Upper lobe of left lung (tissue), 6 donors: ENCODE measurements at regions not wholly inside any gene's neighbourhood (a gene's known extent, or its start where the extent isn't known, plus 50 kb on each side); places are given as distances from the start of the nearest gene placed in this dataset.

Source experiments
- ATAC-seq, 2 donors: fragments of 200-7000 bp; cut with Tn5 transposase; one replicate each; pipeline ENCODE4 v1.9.1; 2022; ENCODE audit warnings: mild to moderate bottlenecking in 2 of 2, moderate library complexity in 2 of 2; ENCODE audit not compliant: low FRiP score in 2 of 2
- DNase-seq, 2 donors: peaks; one replicate each; pipeline ENCODE4 v3.0.0-alpha.2; 2019 to 2020
- H3K27ac ChIP-seq, 4 donors: fragments of 200-600 bp; sonication (generic); one replicate each; pipeline ENCODE4 v1.5.1; 2016 to 2019
- H3K27me3 ChIP-seq, 4 donors: fragments of 200-600 bp; sonication (generic); one replicate each; pipeline ENCODE4 v1.5.1; 2017 to 2019
- H3K36me3 ChIP-seq, 4 donors: fragments of 200-600 bp; sonication (generic); one replicate each; pipeline ENCODE4 v1.5.1; 2016 to 2019
- H3K4me1 ChIP-seq, 4 donors: fragments of 200-600 bp; sonication (generic); one replicate each; pipeline ENCODE4 v1.5.1; 2018 to 2019
- H3K4me3 ChIP-seq, 4 donors: fragments of 200-600 bp; sonication (generic); one replicate each; pipeline ENCODE4 v1.5.1; 2017 to 2019; ENCODE audit warnings: mild to moderate bottlenecking in 2 of 4, moderate library complexity in 1 of 4
- H3K9me3 ChIP-seq, 4 donors: fragments of 200-600 bp; sonication (generic); one replicate each; pipeline ENCODE4 v1.5.1; 2018 to 2019
- EP300 ChIP-seq, 4 donors: sonication (generic); formaldehyde crosslinking; IDR thresholded peaks; one replicate each; pipeline ENCODE4 v1.5.1; 2017; ENCODE audit warnings: antibody characterized with exemption in 4 of 4, control low read depth in 2 of 4
- POLR2A ChIP-seq, 4 donors: fragments of 450-650 bp; IDR thresholded peaks; one replicate each; pipeline ENCODE4 v1.5.1; 2016 to 2017; ENCODE audit warnings: antibody characterized with exemption in 4 of 4, mild to moderate bottlenecking in 2 of 4
- POLR2AphosphoS5 ChIP-seq, 2 donors: sonication (generic); formaldehyde crosslinking; IDR thresholded peaks; one replicate each; pipeline ENCODE4 v1.5.1; 2017; ENCODE audit warnings: antibody characterized with exemption in 2 of 2
- WGBS, 2 donors: methylation state at CpG; one replicate each; pipeline ENCODE4 v1.1.5; 2017 to 2018; 5-methylcytosine and 5-hydroxymethylcytosine counted together
- TF ChIP-seq, protein P1 (sequence below), 6 experiments: fragments of 450-650 bp in 4 of 6; fragments of 200-600 bp in 2 of 6; sonication (generic) in 2 of 6; IDR thresholded peaks; one replicate each; pipeline ENCODE4 v1.5.1; 2016 to 2019; ENCODE audit warnings: antibody characterized with exemption in 6 of 6
- donor health status: DM: no; HTN: no; CAD: no; lungs with moderate emphysema.
- donor health status: DM: no; HTN: yes; CAD: no; lungs with severe emphysema.

- Histone ChIP-seq H3K4me3 (no peak overlapping the region), H3K27me3 (no peaks in the 10 kb centered on the region), H3K36me3 (no peaks in the 10 kb centered on the region), H3K4me1 (no peaks in the 10 kb centered on the region), H3K27ac (no peak overlapping the region), H3K9me3 (no peaks in the 10 kb centered on the region)
- DNase-seq (no peak), ATAC-seq (no peak)
- TF ChIP-seq, protein P1, sequence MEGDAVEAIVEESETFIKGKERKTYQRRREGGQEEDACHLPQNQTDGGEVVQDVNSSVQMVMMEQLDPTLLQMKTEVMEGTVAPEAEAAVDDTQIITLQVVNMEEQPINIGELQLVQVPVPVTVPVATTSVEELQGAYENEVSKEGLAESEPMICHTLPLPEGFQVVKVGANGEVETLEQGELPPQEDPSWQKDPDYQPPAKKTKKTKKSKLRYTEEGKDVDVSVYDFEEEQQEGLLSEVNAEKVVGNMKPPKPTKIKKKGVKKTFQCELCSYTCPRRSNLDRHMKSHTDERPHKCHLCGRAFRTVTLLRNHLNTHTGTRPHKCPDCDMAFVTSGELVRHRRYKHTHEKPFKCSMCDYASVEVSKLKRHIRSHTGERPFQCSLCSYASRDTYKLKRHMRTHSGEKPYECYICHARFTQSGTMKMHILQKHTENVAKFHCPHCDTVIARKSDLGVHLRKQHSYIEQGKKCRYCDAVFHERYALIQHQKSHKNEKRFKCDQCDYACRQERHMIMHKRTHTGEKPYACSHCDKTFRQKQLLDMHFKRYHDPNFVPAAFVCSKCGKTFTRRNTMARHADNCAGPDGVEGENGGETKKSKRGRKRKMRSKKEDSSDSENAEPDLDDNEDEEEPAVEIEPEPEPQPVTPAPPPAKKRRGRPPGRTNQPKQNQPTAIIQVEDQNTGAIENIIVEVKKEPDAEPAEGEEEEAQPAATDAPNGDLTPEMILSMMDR (IDR thresholded peaks at IDR 0.05): no peak
- TF ChIP-seq POLR2A (IDR thresholded peaks at IDR 0.05): no peak
- no peak for TF ChIP-seq EP300 (IDR thresholded peaks at IDR 0.05)
- no peak for TF ChIP-seq POLR2AphosphoS5 (IDR thresholded peaks at IDR 0.05)
- WGBS, 2 donors: 96 to 97% methylated on average over 2 of the region's 2 CpGs
Measured at GRCh38 chr9:88796947-88797346, 194.3 kb upstream of the S1PR3 start.

DNA sequence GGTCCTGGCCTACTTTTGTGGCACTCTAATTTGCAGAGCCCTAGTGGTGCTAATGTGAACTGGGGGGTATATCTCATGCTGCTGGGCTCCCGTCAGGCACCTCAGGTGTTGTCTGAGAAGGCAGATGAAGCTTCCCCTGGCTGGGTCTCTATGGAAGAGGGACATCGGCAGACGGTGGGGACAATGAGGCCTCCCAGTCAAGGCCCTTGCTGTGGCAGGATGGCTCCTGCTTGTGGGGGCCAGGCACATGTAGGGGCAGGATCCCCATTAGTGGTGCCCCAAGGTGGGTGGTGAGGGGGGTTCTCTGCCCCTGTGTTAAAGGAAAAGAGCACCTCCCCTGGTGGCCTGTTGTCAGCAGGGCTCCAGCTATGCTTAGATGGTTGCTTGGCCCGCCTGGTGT, 192.8 kb upstream of the S1PR3 start:
- Histone ChIP-seq H3K4me1 (no peaks in the 10 kb centered on the region), H3K4me3 (no peak overlapping the region), H3K9me3 (no peaks in the 10 kb centered on the region), H3K36me3 (no peaks in the 10 kb centered on the region), H3K27me3 (no peaks in the 10 kb centered on the region), H3K27ac (no peak overlapping the region)
- TF ChIP-seq EP300 (IDR thresholded peaks at IDR 0.05): no peak
- no peak for TF ChIP-seq POLR2A (IDR thresholded peaks at IDR 0.05)
- no peak for TF ChIP-seq POLR2AphosphoS5 (IDR thresholded peaks at IDR 0.05)
- TF ChIP-seq, protein P1 (IDR thresholded peaks at IDR 0.05): no peak
- 81 to 82% methylated on average over 3 to 4 of the region's 4 CpGs for WGBS, 2 donors
- DNase-seq: no peak
- no peak for ATAC-seq

DNA sequence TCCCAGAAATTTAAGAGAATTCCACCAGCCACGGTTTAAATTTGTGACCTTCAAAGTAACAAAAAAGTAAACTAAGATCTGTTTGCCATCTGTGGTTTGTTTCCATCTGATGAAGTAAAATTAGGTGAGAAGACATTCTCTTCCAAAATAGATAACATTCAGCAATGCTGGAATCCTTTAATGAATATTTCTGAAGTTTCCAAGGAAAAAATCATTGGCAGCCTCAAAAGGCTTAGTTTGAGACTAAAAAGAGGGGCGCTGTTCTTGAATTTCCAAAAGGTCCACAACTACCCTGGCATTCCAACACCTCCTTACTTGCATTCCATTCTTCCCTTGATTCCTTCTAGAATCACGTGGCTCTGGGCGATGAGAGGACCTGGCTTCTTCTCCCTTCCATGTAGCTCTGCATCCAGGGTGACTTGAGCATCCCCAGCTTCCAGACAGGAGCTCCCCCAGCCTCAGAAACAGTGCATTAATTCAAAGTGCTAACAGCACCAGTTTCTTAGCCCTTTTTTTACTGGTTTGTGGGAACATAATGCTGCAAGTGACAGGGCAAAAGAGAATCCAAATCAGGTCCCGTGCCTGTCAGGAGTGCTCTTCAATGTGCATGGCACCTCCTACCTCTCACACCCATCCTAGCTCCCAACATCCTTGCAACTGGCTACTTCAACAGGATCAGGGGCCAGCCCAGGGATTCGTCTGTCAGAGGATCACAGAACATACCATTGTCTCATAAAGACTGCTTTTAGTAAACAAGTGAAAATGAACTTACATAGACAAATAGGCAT, 191.5 kb upstream of the S1PR3 start:
- no peak overlapping the region for H3K27ac ChIP-seq
- no peaks in the 10 kb centered on the region for H3K4me1 ChIP-seq
- H3K27me3 ChIP-seq: no peaks in the 10 kb centered on the region
- ATAC-seq (no peak), DNase-seq (no peak)
- no peaks in the 10 kb centered on the region for H3K9me3 ChIP-seq
- no peaks in the 10 kb centered on the region for H3K36me3 ChIP-seq
- WGBS, 2 donors: 55 to 56% methylated on average over 6 of the region's 6 CpGs
- H3K4me3 ChIP-seq: no peak overlapping the region
- TF ChIP-seq POLR2A (IDR thresholded peaks at IDR 0.05) (no peak), EP300 (IDR thresholded peaks at IDR 0.05) (no peak), POLR2AphosphoS5 (IDR thresholded peaks at IDR 0.05) (no peak)
- TF ChIP-seq, protein P1 (IDR thresholded peaks at IDR 0.05): no peak

DNA sequence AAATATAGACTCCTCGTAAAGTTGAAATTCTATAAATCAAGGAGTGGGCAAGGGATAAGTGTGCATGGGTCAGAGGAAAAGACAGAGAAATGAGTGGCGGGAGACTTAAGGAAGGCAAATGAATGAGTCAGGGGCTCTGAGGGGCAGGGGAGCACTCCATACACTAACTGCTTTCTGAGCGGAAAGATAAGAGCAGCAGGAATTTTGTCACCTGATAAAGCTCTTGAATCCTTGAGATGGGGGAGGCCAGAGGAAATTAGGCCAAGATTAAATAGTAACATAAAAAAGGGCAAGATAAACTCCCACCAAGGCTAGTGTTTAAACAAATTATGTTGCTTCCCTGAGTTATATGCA, 191.0 kb upstream of the S1PR3 start:
- TF ChIP-seq POLR2A (IDR thresholded peaks at IDR 0.05): no peak
- TF ChIP-seq POLR2AphosphoS5 (IDR thresholded peaks at IDR 0.05): no peak
- TF ChIP-seq, protein P1 (IDR thresholded peaks at IDR 0.05): no peak
- no peak for TF ChIP-seq EP300 (IDR thresholded peaks at IDR 0.05)
- Histone ChIP-seq H3K4me1 (no peaks in the 10 kb centered on the region), H3K36me3 (no peaks in the 10 kb centered on the region), H3K9me3 (no peaks in the 10 kb centered on the region), H3K27me3 (no peaks in the 10 kb centered on the region), H3K4me3 (no peak overlapping the region), H3K27ac (no peak overlapping the region)
- no peak for DNase-seq
- WGBS, 2 donors: 77 to 79% methylated on average over 3 of the region's 3 CpGs
- no peak for ATAC-seq

DNA sequence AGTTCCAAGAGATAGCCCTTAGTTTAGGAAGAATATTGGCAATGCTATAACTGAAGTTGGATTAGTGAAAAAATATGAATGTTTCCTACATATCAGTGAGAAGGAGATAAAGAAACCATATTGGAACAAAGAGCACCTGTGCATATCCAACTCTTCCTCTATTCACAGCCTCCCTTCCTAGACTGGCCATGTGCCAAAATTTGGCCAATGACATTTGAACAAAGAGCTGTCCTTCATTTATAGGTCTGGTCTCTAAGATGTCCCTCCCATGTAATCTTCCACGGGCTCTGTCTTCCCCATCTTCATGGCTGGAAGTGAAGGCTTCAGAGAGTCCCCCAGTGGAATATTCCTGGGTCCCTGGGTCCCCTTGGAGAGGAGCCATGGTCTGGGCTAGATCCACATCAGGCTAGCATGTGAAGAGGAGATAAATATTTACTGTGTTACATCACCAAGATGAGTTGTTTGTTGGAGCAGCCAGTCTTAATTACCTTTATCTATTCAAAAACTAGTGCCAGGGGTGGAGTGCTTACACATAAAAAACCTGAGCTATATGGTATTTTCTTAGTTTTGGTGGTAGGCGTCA, 190.0 kb upstream of the S1PR3 start:
- ATAC-seq (peak in 1 of 2 donors; percentile 37), DNase-seq (no peak)
- no peak overlapping the region for H3K27ac ChIP-seq
- H3K36me3 ChIP-seq: no peaks in the 10 kb centered on the region
- no peaks in the 10 kb centered on the region for H3K4me1 ChIP-seq
- WGBS, 2 donors: 87 to 89% methylated on average over 2 of the region's 2 CpGs
- no peak overlapping the region for H3K4me3 ChIP-seq
- no peaks in the 10 kb centered on the region for H3K9me3 ChIP-seq
- TF ChIP-seq, protein P1 (IDR thresholded peaks at IDR 0.05): no peak
- no peak for TF ChIP-seq POLR2A (IDR thresholded peaks at IDR 0.05)
- TF ChIP-seq POLR2AphosphoS5 (IDR thresholded peaks at IDR 0.05): no peak
- TF ChIP-seq EP300 (IDR thresholded peaks at IDR 0.05): no peak
- no peaks in the 10 kb centered on the region for H3K27me3 ChIP-seq
